ENCODE measurements at regions not wholly inside any gene's neighbourhood (a gene's known extent, or its start where the extent isn't known, plus 50 kb on each side); places are given as distances from the start of the nearest gene placed in this dataset.

- TF ChIP-seq CTCF (IDR thresholded peaks at IDR 0.05) (no peak), POLR2A (IDR thresholded peaks at IDR 0.05) (no peak)
Measured at GRCh38 chr2:139694327-139694726, 914.1 kb upstream of the NXPH2 start.

Data from testis (tissue), 2 donors.